VCaP (cell line): ENCODE measurements at regions not wholly inside any gene's neighbourhood (a gene's known extent, or its start where the extent isn't known, plus 50 kb on each side); places are given as distances from the start of the nearest gene placed in this dataset.

Source experiments
- H3K27ac ChIP-seq: fragments of 450-650 bp; 2 replicates; pipeline ENCODE4 v1.5.1; 2017
- TF ChIP-seq, protein P1 (sequence below): fragments of 450-650 bp; conservative IDR thresholded peaks from 2 replicates; pipeline ENCODE4 v1.5.1; 2017; ENCODE audit warnings: mild to moderate bottlenecking, moderate library complexity

- TF ChIP-seq, protein P1, sequence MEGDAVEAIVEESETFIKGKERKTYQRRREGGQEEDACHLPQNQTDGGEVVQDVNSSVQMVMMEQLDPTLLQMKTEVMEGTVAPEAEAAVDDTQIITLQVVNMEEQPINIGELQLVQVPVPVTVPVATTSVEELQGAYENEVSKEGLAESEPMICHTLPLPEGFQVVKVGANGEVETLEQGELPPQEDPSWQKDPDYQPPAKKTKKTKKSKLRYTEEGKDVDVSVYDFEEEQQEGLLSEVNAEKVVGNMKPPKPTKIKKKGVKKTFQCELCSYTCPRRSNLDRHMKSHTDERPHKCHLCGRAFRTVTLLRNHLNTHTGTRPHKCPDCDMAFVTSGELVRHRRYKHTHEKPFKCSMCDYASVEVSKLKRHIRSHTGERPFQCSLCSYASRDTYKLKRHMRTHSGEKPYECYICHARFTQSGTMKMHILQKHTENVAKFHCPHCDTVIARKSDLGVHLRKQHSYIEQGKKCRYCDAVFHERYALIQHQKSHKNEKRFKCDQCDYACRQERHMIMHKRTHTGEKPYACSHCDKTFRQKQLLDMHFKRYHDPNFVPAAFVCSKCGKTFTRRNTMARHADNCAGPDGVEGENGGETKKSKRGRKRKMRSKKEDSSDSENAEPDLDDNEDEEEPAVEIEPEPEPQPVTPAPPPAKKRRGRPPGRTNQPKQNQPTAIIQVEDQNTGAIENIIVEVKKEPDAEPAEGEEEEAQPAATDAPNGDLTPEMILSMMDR: no peak
- no peak overlapping the region for H3K27ac ChIP-seq
These were observed 158.6 kb downstream of the RAP2B start for GRCh38 chr3:153320585-153321128.

GRCh38 chr3:153328690-153329089, 166.7 kb downstream of the RAP2B start:
- TF ChIP-seq, protein P1: no peak

GRCh38 chr3:153330901-153331300, 168.9 kb downstream of the RAP2B start:
- TF ChIP-seq, protein P1: no peak
- no peak overlapping the region for H3K27ac ChIP-seq

More at GRCh38 chr3:153328690-153329089, 166.7 kb downstream of the RAP2B start:
- no peak overlapping the region for H3K27ac ChIP-seq

DNA sequence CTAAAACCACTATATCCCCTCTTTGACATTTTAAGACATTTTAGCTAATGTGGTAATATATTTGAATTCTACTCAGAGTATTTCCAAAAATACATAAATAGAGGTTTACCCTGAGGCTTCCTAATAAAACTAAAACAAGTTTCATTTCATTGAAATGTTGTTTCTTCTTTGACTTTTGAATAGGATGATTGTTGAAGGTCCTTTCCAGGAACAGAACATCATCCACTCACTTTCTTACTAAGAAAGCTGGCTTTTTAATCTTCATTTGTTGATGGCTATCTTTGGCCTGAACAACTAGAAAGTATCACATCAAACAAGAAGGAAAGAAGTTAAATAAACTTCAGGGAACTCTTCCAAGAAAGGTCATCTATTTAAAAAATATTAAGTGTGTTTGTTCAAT, 169.7 kb downstream of the RAP2B start:
- H3K27ac ChIP-seq: no peak overlapping the region
- TF ChIP-seq, protein P1: no peak

DNA sequence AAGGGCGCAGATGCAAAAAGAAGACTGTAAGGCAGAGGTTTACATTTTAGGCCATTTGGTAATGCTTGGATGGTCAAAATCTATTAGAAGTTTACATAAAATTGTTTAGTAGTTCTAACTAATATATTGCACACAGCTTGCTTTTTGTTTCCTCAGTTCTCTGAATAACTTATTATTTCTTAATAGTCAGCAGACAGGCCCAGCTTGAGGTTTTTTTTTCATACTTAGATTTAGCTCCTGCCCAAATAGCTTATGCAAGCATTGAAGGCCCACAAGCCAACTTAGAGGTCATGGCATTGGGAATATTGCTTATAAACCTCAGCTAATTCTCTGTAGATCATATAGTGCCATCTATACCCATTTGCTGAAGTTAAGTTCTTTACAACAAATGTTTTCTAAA, 172.5 kb downstream of the RAP2B start:
- no peak overlapping the region for H3K27ac ChIP-seq

GRCh38 chr3:153337369-153337768, 175.3 kb downstream of the RAP2B start:
- no peak overlapping the region for H3K27ac ChIP-seq
- TF ChIP-seq, protein P1: no peak

More for the DNA sequence above, 172.5 kb downstream of the RAP2B start:
- TF ChIP-seq, protein P1: no peak

- no peak overlapping the region for H3K27ac ChIP-seq
- TF ChIP-seq, protein P1: no peak
These were observed 176.5 kb downstream of the RAP2B start for GRCh38 chr3:153338487-153338886.

DNA sequence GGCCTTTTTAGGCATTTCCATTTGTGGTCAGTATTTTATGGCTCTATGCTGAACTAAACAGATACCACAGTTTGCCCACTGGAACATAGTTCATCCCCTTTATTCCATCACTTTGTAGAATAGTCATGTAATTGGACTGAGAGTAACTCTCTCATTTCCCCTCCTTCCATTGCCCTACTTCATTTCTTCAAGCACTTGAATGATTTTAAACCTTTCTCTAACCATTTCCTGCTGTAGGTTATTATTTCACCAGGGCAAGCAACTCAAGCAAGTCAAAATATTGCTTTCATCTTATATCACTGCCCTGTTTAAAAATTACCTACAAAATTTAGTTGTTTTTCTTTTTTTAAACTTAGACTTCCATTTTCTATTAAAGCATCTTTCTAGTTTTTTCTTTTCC, 177.0 kb downstream of the RAP2B start:
- H3K27ac ChIP-seq: no peak overlapping the region
- TF ChIP-seq, protein P1: no peak
